CD4-positive, alpha-beta T cell treated with Interleukin-4 for 1 hour (primary cell): ENCODE measurements at regions not wholly inside any gene's neighbourhood (a gene's known extent, or its start where the extent isn't known, plus 50 kb on each side); places are given as distances from the start of the nearest gene placed in this dataset.

Experiments
- DNase-seq, 2 donors: peaks; one replicate each; pipeline ENCODE4 v3.0.0-alpha.2; 2020 to 2022

GRCh38 chr7:13822678-13823077 is 166.8 kb downstream of the ETV1 start:
- no peak for DNase-seq

- no peak for DNase-seq
Observed at GRCh38 chr7:13826752-13827151, 162.7 kb downstream of the ETV1 start.

GRCh38 chr7:13827716-13828115 is 161.8 kb downstream of the ETV1 start:
- no peak for DNase-seq

GRCh38 chr7:13829231-13829630 is 160.2 kb downstream of the ETV1 start:
- no peak for DNase-seq

GRCh38 chr7:13829914-13830900 is 159.3 kb downstream of the ETV1 start:
- DNase-seq = no peak

- DNase-seq = no peak
Observed at GRCh38 chr7:13832346-13832745, 157.1 kb downstream of the ETV1 start.

- no peak for DNase-seq
Observed at GRCh38 chr7:13834328-13834761, 155.1 kb downstream of the ETV1 start.

- DNase-seq = no peak
Observed at GRCh38 chr7:13835442-13835841, 154.0 kb downstream of the ETV1 start.

- DNase-seq = no peak
Observed at GRCh38 chr7:13839063-13839462, 150.4 kb downstream of the ETV1 start.
